Ishikawa (cell line): ENCODE measurements at regions not wholly inside any gene's neighbourhood (a gene's known extent, or its start where the extent isn't known, plus 50 kb on each side); places are given as distances from the start of the nearest gene placed in this dataset.

Source experiments
- CEBPB ChIP-seq: IDR thresholded peaks from 2 replicates; pipeline ENCODE4 v1.6.1; 2012
- CREB1 ChIP-seq: IDR thresholded peaks from 2 replicates; pipeline ENCODE4 v1.6.1; 2012; ENCODE audit warnings: low read depth
- EGR1 ChIP-seq: IDR thresholded peaks from 2 replicates; pipeline ENCODE4 v1.6.1; 2012
- EP300 ChIP-seq: IDR thresholded peaks from 2 replicates; pipeline ENCODE4 v1.6.1; 2012; ENCODE audit warnings: borderline replicate concordance
- FOXM1 ChIP-seq: IDR thresholded peaks from 2 replicates; pipeline ENCODE4 v1.6.1; 2012; ENCODE audit warnings: low read depth, borderline replicate concordance
- MAX ChIP-seq: IDR thresholded peaks from 2 replicates; pipeline ENCODE4 v1.6.1; 2012
- NFIC ChIP-seq: IDR thresholded peaks from 2 replicates; pipeline ENCODE4 v1.6.1; 2012
- RAD21 ChIP-seq: IDR thresholded peaks from 2 replicates; pipeline ENCODE4 v1.6.1; 2012; ENCODE audit warnings: low read depth
- REST ChIP-seq: IDR thresholded peaks from 2 replicates; pipeline ENCODE4 v1.6.1; 2012; ENCODE audit warnings: low read depth, mild to moderate bottlenecking
- TAF1 ChIP-seq: IDR thresholded peaks from 2 replicates; pipeline ENCODE4 v1.6.1; 2012; ENCODE audit warnings: low read depth, mild to moderate bottlenecking
- TCF12 ChIP-seq: IDR thresholded peaks from 2 replicates; pipeline ENCODE4 v1.6.1; 2012; ENCODE audit warnings: low read depth
- TEAD4 ChIP-seq: IDR thresholded peaks from 2 replicates; pipeline ENCODE4 v1.6.1; 2012
- USF1 ChIP-seq: IDR thresholded peaks from 2 replicates; pipeline ENCODE4 v1.6.1; 2012
- YY1 ChIP-seq: IDR thresholded peaks from 2 replicates; pipeline ENCODE4 v1.6.1; 2012; ENCODE audit warnings: low read depth
- ZBTB7A ChIP-seq: IDR thresholded peaks from 2 replicates; pipeline ENCODE4 v1.6.1; 2012; ENCODE audit warnings: low read depth

- TF ChIP-seq RAD21 (peak; percentile 42), TCF12 (no peak)
Measured at GRCh38 chr1:195804547-195804946, 803.7 kb downstream of the KCNT2 start.

- no peak for TF ChIP-seq USF1
- no peak for TF ChIP-seq RAD21
- TF ChIP-seq TEAD4 = no peak
- no peak for TF ChIP-seq FOXM1
- no peak for TF ChIP-seq MAX
- no peak for TF ChIP-seq EGR1
- TF ChIP-seq ZBTB7A = no peak
- no peak for TF ChIP-seq CREB1
- TF ChIP-seq NFIC = no peak
- TF ChIP-seq EP300 = no peak
- TF ChIP-seq CEBPB = no peak
- no peak for TF ChIP-seq TAF1
- TF ChIP-seq REST = no peak
- TF ChIP-seq YY1 = no peak
- no peak for TF ChIP-seq TCF12
Measured at GRCh38 chr1:195799016-195799415, 809.2 kb downstream of the KCNT2 start.

- TF ChIP-seq EP300 = no peak
- TF ChIP-seq EGR1 = no peak
- no peak for TF ChIP-seq FOXM1
- TF ChIP-seq ZBTB7A = no peak
- no peak for TF ChIP-seq CREB1
Measured at GRCh38 chr1:195794225-195794624, 814.0 kb downstream of the KCNT2 start.

- TF ChIP-seq YY1 (no peak), TCF12 (no peak), USF1 (no peak), CREB1 (no peak), RAD21 (no peak), REST (no peak), EGR1 (no peak)
Measured at GRCh38 chr1:195791796-195792195, 816.4 kb downstream of the KCNT2 start.

GRCh38 chr1:195790514-195791168 is 817.6 kb downstream of the KCNT2 start:
- TF ChIP-seq USF1 (no peak), ZBTB7A (no peak), CEBPB (no peak), EGR1 (no peak), REST (no peak), EP300 (no peak), YY1 (no peak), MAX (no peak), TEAD4 (no peak), RAD21 (no peak), FOXM1 (no peak), CREB1 (no peak), NFIC (no peak), TAF1 (no peak), TCF12 (no peak)
